HG02870 (cell line): ENCODE measurements at regions not wholly inside any gene's neighbourhood (a gene's known extent, or its start where the extent isn't known, plus 50 kb on each side); places are given as distances from the start of the nearest gene placed in this dataset.

Source experiments
- ATAC-seq: cut with Tn5 transposase; IDR thresholded peaks from one replicate; pipeline ENCODE4 v1.9.1; 2021; ENCODE audit warnings: mild to moderate bottlenecking, moderate library complexity; ENCODE audit not compliant: unreplicated experiment

GRCh38 chr20:51335329-51335841 lies 207.1 kb downstream of the NFATC2 start:
- ATAC-seq, result peak; percentile 97

DNA sequence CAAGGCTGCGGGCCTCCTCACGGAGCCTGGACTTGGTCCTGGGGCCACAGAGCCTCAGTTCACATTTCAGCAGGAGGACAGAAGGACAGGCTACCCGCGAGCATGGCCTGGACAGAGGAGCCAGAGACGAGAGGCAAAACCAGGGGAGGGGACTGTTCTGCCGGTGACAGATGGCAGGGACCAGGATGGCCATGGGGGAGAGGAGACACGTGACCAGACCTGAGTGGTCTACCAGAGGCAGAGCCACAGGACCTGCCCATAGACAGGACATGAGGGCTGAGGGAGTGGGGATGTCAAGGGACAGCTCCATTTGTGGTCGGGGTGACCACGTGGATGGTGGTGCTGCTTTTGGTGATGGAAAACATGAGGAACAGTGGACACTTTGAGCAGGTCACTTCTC lies 207.9 kb downstream of the NFATC2 start:
- ATAC-seq, result no peak

DNA sequence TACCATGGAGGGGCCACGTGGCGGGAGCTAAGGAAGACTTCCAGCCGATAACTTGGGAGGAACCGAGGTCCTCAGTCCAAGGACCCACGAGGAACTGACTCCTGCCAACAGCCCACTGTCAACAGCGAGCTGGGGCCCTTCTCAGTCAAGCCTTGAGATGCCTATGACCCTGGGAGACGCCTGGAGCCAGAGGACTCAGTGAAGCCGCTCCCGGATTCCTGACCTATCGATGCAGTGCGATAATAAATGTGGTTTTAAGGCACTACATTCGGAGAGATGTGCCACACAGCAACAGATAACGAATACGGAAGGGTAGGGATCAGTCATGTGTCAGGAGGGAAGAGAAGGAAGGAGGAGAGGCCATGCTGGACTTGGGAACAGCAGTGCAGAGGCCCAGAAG lies 208.5 kb downstream of the NFATC2 start:
- no peak for ATAC-seq

DNA sequence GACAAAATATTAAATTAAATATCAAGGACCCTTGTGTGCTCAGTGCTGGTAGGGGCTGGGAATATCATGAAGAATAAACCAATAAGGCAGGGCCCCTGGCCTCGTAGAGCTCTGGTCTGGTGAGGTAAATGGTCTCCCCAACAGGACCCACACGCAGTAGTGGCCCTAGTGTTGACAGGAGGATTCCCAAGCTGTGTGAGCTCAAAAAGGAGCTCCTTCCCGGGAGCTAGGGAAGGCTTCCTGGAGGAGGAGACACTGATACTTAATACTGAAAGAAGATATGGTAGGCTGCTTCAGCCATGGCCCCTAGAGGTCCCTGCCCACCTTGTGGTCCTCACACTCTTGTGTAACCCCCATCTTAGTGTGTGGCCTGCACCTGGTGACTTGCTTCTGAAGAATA lies 209.1 kb downstream of the NFATC2 start:
- ATAC-seq, result no peak

DNA sequence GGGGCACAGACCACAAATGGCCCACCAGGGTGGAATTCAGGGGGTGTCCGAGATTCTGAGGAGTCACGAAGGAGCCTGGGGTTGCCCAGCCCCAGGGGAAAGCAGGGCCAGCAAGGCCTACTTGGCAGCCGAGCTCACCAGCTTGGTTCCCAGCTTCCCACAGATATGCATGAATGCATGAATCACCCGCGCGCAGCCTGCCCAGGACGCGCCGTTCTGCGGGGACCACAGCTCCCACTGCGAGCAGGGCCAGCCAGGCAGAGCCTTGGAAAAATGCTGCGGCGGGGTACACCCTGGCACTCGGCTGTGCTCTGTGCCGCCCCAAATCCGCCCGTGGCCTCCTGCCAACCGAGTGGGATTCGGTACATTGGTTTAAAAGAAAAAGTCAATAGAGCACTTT lies 211.0 kb downstream of the NFATC2 start:
- ATAC-seq, result no peak

- ATAC-seq, result no peak
Measured at GRCh38 chr20:51329845-51330244, 212.7 kb downstream of the NFATC2 start.

DNA sequence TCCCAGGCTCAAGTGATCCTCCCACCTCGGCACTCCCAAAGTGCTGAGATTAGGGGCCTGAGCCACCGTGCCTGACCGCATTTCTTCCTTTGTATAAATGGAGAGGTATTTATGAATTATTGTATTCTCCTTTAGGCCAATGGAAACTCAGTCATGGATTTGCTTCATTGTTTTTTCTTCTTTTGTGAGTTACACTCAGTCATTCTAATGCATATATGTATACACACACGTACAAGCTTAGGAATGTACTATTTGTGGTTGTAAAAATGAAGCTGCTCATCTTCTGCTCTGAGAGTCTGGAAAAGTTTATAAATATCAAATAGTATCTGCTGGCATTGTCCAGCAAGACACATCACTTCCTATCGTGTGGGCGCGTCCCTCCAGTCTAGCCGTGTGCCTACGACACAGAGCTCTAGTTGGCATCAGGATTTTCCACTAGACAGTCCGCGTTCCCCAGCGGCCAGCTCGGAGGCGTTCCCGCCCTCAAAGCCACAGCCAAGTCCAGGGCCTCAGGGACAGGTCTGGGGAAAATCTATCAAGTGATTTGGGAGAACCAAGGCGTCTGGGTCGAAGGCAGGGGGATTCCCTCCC lies 215.2 kb downstream of the NFATC2 start:
- ATAC-seq, result no peak

DNA sequence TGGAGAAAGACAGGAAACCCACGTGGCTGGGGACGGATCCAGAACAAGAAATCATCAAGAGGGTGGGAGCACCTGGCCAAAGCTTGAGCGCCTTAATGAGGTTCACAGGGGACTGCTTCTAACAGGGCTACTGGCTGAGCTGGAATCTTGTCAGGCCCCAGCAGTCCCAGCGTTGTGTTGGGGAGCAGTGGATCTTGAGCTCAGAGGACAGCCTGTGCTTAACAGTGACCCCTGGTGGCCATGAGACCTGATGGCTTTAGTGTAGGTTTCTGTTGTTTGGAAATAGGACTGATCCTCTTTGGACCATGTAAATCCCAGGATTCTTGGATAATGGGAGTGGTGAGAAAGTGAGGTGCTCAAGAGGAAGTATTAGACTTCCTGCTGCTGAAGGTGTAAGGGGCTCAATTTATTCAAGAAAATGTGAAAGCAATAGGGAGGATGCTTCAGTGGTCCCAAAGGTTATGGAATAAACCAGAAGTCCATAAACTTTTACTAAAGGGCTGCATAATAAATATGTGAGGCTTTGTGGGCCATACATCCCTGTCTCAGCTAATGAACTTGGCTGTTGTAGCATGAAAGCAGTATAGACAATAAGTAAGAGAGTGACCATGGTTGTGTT lies 216.2 kb downstream of the NFATC2 start:
- no peak for ATAC-seq

DNA sequence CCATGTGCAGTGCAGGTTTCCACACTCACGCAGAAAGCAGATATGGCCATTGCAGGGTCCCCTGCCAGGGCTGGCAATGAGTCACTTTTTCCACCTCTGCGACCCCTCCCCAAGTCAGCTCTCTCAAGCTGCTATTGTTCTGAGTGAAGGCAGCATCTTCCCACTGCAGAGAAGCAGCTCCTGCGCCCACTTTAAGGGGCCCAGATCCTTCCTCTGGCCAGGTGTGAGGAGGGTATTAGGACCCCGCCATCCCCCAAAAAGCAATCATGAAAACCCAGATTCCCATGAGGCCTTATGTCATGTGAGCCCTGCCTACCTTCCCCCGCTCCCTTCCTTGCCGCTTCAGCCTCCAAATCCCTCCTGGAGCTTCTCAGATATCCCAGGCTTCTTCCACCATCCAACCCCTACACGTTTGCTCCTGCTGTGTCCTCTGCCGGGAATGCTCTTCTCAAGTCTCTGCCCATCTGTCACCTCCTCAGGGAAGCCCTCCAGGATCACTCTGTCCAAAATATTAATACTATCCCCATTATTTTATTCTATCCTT lies 220.3 kb downstream of the NFATC2 start:
- no peak for ATAC-seq

DNA sequence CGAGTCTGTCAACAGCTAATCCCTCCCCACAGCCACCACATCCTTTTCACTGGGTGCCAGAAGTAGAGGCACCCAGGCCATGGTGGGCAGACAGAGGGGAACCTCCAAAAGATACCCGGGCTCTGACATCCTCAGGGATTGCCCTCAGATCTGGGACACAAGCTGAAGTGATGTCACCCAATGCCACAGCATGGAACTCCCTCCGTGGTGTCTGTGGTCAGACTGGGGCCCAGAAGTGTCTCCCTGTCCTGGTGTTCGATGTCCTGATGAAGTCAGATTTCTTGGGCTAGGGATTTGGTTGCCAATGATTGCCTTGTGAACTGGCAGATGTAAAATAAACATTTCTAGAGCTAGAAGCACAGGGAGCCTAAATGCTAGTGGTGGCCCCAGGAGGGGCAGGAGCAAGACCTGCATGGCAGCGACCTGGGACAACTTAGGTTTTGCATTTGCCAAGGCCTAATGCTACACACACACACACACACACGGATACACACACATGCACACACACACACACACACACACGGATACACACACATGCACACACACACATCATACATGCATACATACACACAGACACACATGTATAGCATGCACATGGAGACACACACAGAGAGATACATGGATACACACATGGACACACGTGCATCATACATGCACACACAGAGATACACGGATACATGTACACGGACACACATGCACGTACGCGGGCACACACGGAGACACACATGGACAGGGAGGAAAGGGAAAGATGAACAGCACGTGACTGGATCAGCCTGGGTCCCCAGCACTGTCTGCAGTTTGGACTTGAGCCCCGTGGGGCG lies 221.0 kb downstream of the NFATC2 start:
- ATAC-seq, result no peak

DNA sequence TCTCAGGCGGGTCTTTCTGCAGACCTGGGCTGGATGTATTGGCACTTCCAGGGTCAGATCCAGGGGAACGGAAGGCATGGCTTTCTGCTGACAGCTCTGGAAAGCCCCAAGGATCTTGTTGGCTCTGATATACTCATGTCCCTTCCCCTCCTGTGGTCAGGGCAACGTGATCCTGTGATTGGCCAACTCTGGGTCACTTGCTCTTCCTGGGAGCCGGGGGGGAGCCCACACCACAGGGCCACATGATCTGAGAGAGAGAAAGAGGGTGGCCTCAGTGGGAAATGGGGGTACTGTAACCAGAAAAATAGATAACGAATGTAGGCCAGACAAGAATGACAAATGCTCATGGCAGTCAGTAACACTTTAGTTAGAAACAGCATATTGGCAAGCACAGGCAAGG lies 223.0 kb downstream of the NFATC2 start:
- no peak for ATAC-seq

GRCh38 chr20:51318058-51318949 lies 224.2 kb downstream of the NFATC2 start:
- no peak for ATAC-seq

GRCh38 chr20:51315390-51315789 lies 227.1 kb downstream of the NFATC2 start:
- no peak for ATAC-seq

- ATAC-seq, result no peak
Measured at GRCh38 chr20:51313358-51313827, 229.1 kb downstream of the NFATC2 start.

- no peak for ATAC-seq
Measured at GRCh38 chr20:51312480-51312783, 230.1 kb downstream of the NFATC2 start.

DNA sequence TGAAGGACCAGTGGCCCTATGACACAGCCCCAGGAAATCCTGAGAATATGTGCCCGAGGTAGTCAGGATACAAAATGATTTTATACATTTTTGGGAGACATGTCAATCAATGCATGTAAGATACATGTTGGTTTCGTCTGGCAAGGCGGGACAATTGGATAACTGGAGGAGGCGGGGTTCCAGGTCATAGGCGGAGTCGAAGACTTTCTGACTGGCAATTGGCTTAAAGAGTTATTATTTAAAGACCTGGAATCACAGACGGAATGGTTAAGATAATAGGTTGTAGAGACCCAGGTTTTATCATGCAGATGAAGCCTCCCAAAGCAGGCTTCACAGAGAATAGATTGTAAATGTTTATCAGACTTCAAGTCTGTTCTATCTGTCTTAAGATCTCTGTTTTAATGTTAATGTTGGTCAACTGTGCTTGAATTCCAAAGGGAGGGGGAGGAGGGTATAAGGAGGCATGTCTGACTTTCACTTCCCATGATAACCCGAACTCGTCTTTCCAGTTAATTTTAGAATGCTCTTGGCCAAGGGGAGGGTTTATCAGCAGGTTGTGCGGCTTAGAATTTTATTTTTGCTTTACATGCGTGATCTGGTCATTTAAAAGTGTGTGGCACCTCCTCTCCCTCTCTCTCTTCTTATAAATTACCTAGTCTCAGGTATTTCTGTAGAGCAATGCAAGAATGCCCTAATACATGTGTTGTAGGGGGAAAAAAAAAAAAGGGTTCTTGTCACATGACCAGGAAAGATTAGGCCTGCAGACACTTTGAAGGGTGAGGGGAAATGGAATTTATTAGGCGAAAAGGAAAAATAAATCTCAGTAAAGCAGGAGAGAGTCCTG lies 230.7 kb downstream of the NFATC2 start:
- no peak for ATAC-seq

GRCh38 chr20:51310216-51310615 lies 232.3 kb downstream of the NFATC2 start:
- ATAC-seq, result no peak

DNA sequence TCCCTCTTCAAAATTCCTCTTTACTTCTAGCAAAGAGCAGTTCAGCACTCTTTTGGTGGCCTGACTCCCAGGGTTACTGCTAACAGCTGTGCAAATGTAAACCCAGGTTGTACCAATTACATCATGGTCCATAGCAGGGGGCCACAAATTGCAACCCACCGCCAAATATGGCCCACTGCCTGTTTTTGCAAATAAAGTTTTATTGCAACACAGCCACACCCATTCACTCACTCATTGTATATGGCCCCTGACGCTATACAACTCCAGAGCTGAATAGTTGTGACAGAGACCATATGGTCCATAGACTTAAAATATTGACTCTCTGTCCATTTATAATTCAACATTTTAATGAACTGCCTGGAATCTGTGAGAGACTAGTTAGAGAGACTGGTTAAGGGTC lies 233.4 kb downstream of the NFATC2 start:
- ATAC-seq, result no peak

- ATAC-seq, result no peak
Measured at GRCh38 chr20:51306521-51307358, 235.8 kb downstream of the NFATC2 start.
